HepG2 (cell line): ENCODE measurements at regions not wholly inside any gene's neighbourhood (a gene's known extent, or its start where the extent isn't known, plus 50 kb on each side); places are given as distances from the start of the nearest gene placed in this dataset.

Source experiments
- ATAC-seq: fragments of 200-7000 bp; cut with Tn5 transposase; 3 replicates; pipeline ENCODE4 v1.9.1; 2020; ENCODE audit warnings: mild to moderate bottlenecking, moderate library complexity
- BruUV-seq: library from RNA; stranded (reverse); fragments of 400-500 nt; replicated peaks from 2 replicates; lab custom pipeline; 2021; lab: Mats Ljungman, UMichigan
- CTCF ChIA-PET: fragments of 300-600 bp; formaldehyde crosslinking; extraction: SDS; loops from one replicate; lab custom pipeline; 2021; ENCODE audit warnings: low total read pairs, inconsistent platforms, low intra/inter-chr PET ratio; lab: Yijun Ruan, JAX
- POLR2A ChIA-PET: fragments of 350-600 bp; sonication (Branson Sonifier 250); formaldehyde crosslinking; loops from one replicate; lab custom pipeline; 2020; ENCODE audit warnings: antibody characterized with exemption, inconsistent platforms; lab: Yijun Ruan, JAX
- DNase-seq: peaks from one replicate; pipeline ENCODE4 v3.0.0-alpha.2; 2015; ENCODE audit warnings: low spot score
- FAIRE-seq: peaks from 3 replicates; lab custom pipeline; 2011; peaks lifted over from hg19 to GRCh38; lab: Jason Lieb, UNC
- H2AFZ ChIP-seq: one replicate; pipeline ENCODE4 v1.6.1; 2011; ENCODE audit warnings: low read length, inconsistent platforms
- H3K27ac ChIP-seq: fragments of 300-600 bp; 3 replicates; pipeline ENCODE4 v1.8.0; 2011; ENCODE audit warnings: mixed run types, mild to moderate bottlenecking, mixed read lengths, low read length, inconsistent platforms; ENCODE audit not compliant: insufficient read depth; ENCODE audit errors: extremely low read length
- H3K27me3 ChIP-seq, 2 experiments: fragments of 200-600 bp in 1 of 2; 2 replicates in 1 of 2; 3 replicates in 1 of 2; pipeline versions ENCODE4 v1.6.0 to v1.8.0; 2011; ENCODE audit warnings: low read length in 2 of 2, mild to moderate bottlenecking in 2 of 2, moderate library complexity in 2 of 2, inconsistent platforms in 1 of 2; ENCODE audit not compliant: insufficient read depth in 2 of 2, control insufficient read depth in 1 of 2
- H3K36me3 ChIP-seq, 2 experiments: fragments of 200-600 bp in 1 of 2; replicated peaks in 1 of 2; 2 replicates in 1 of 2; 3 replicates in 1 of 2; pipeline versions ENCODE4 v1.5.1 to v1.8.0; 2011; ENCODE audit warnings: low read length in 2 of 2, inconsistent platforms in 1 of 2; ENCODE audit not compliant: insufficient read depth in 2 of 2, control insufficient read depth in 1 of 2
- H3K4me1 ChIP-seq: 2 replicates; pipeline ENCODE4 v1.5.1; 2012; ENCODE audit warnings: low read length, inconsistent platforms; ENCODE audit not compliant: insufficient read depth
- H3K4me2 ChIP-seq: 2 replicates; pipeline ENCODE4 v1.6.0; 2011; ENCODE audit warnings: low read depth, low read length, inconsistent platforms
- H3K4me3 ChIP-seq, 3 experiments: fragments of 200-600 bp in 1 of 3; sonication (generic), shearing (Covaris generic) in 1 of 3; replicated peaks in 1 of 3; 2 replicates each; pipeline ENCODE4 v1.5.1; 2011 to 2016; ENCODE audit warnings: low read length in 3 of 3, inconsistent platforms in 2 of 3, low read depth in 2 of 3, mild to moderate bottlenecking in 2 of 3, control low read depth in 1 of 3, mixed read lengths in 1 of 3; ENCODE audit not compliant: insufficient read depth in 1 of 3
- H3K79me2 ChIP-seq: one replicate; pipeline ENCODE4 v1.6.1; 2011; ENCODE audit warnings: low read length, inconsistent platforms; ENCODE audit not compliant: insufficient read depth
- H3K9ac ChIP-seq: 2 replicates; pipeline ENCODE4 v1.6.0; 2011; ENCODE audit warnings: mild to moderate bottlenecking, low read depth, low read length, inconsistent platforms; ENCODE audit not compliant: insufficient read depth
- H3K9me3 ChIP-seq: 2 replicates; pipeline ENCODE4 v1.5.1; 2012; ENCODE audit warnings: mild to moderate bottlenecking, low read length
- H4K20me1 ChIP-seq: 2 replicates; pipeline ENCODE4 v1.6.0; 2011; ENCODE audit warnings: inconsistent platforms, mild to moderate bottlenecking, low read length, moderate library complexity; ENCODE audit not compliant: insufficient read depth
- CHD2 ChIP-seq: IDR thresholded peaks from 2 replicates; pipeline ENCODE4 v1.6.1; 2011; ENCODE audit warnings: low read depth, low read length, improper control_type of control experiment
- EZH2 ChIP-seq: conservative IDR thresholded peaks from 2 replicates; pipeline ENCODE4 v1.6.1; 2012; ENCODE audit warnings: mild to moderate bottlenecking, low read depth, low read length, moderate library complexity
- HINFP ChIP-seq: sonication (generic); formaldehyde crosslinking; IDR thresholded peaks from 2 replicates; pipeline ENCODE4 v1.4.0; 2020; ENCODE audit warnings: low read depth, mild to moderate bottlenecking, missing genetic modification reagents
- NBN ChIP-seq: fragments of 450-650 bp; conservative IDR thresholded peaks from 2 replicates; pipeline ENCODE4 v1.6.1; 2017
- NCOA1 ChIP-seq: sonication (generic); formaldehyde crosslinking; IDR thresholded peaks from 2 replicates; pipeline ENCODE4 v1.9.0; 2021; ENCODE audit warnings: missing genetic modification reagents
- PPARG ChIP-seq: conservative IDR thresholded peaks from 2 replicates; pipeline ENCODE4 v1.6.1; 2016; ENCODE audit warnings: missing biosample characterization, missing genetic modification reagents
- ZNF451 ChIP-seq: sonication (generic); formaldehyde crosslinking; IDR thresholded peaks from 2 replicates; pipeline ENCODE4 v1.5.0; 2020; ENCODE audit warnings: mild to moderate bottlenecking, missing genetic modification reagents
- ZNF530 ChIP-seq: sonication (generic); formaldehyde crosslinking; IDR thresholded peaks from 2 replicates; pipeline ENCODE4 v1.5.0; 2020; ENCODE audit warnings: low read depth, mild to moderate bottlenecking, missing genetic modification reagents
- ZNF615 ChIP-seq: sonication (generic); formaldehyde crosslinking; IDR thresholded peaks from 2 replicates; pipeline ENCODE4 v1.5.0; 2020; ENCODE audit warnings: mild to moderate bottlenecking, missing genetic modification reagents, borderline replicate concordance
- ZNF850 ChIP-seq: sonication (generic); formaldehyde crosslinking; conservative IDR thresholded peaks from 2 replicates; pipeline ENCODE4 v1.9.0; 2021; ENCODE audit warnings: mild to moderate bottlenecking, missing genetic modification reagents
- ZSCAN12 ChIP-seq: sonication (generic); formaldehyde crosslinking; IDR thresholded peaks from 2 replicates; pipeline ENCODE4 v1.9.0; 2021; ENCODE audit warnings: mild to moderate bottlenecking, missing genetic modification reagents
- WGBS: methylation state at CpG from one replicate; pipeline ENCODE4 v1.1.6; 2017; ENCODE audit warnings: low lambda C conversion rate; 5-methylcytosine and 5-hydroxymethylcytosine counted together
- in situ Hi-C: cut with HindIII; loops from 2 replicates; pipeline ENCODE4 v1.10.0; 2017; ENCODE audit warnings: low pct_unique_long_range_greater_than_20kb; ENCODE audit not compliant: extremely low pct_ligation_motif_present
- intact Hi-C: fragments of 100-400 bp; cut with micrococcal nuclease; formaldehyde crosslinking; loops from one replicate; pipeline ENCODE4 v1.10.0; 2022; ENCODE audit not compliant: unreplicated experiment

DNA sequence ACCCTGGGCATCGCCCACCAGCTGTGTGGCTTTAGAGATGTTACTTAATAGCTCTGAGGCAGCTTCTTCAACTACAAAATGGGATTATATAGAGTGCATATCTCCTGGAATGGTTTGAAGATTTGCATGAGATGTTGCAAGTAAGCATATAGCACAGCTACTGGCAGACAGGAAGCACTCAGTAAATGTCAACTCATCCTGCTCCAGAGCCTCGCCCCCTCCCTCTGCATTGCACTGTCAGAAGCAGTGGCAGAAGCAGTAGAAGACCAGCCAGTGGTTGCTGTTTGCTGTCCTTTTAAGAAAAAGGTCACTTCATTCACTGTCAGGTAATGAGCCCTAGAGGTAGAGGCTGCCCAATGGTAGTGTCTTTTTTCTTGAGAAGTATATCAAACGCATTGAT is 180.0 kb upstream of the GHITM start:
- ATAC-seq (no peak), FAIRE-seq (no peak), DNase-seq (no peak)
- TF ChIP-seq ZNF850 (no peak), ZNF615 (no peak), EZH2 (no peak), ZNF530 (no peak), HINFP (CRISPR knock-in tag) (no peak), PPARG (no peak), ZNF451 (CRISPR knock-in tag) (no peak), CHD2 (no peak)
- H3K79me2 ChIP-seq = no peaks in the 10 kb centered on the region
- no peak overlapping the region for H2AFZ ChIP-seq
- in situ Hi-C loops (no loop called here), intact Hi-C loops (no loop called here)
- H3K27ac ChIP-seq = no peak overlapping the region
- no peaks in the 10 kb centered on the region for H3K27me3 ChIP-seq
- H3K9me3 ChIP-seq = no peaks in the 10 kb centered on the region
- H3K4me1 ChIP-seq = no peaks in the 10 kb centered on the region
- H3K4me2 ChIP-seq = no peak overlapping the region
- CTCF ChIA-PET = no interaction called here
- POLR2A ChIA-PET = no interaction called here
- no TSS peak for BruUV-seq
- no peak overlapping the region for H3K9ac ChIP-seq
- no peaks in the 10 kb centered on the region for H3K36me3 ChIP-seq
- WGBS = 19% methylated on average over 3 of the region's 3 CpGs
- H4K20me1 ChIP-seq = no peaks in the 10 kb centered on the region
- no peak overlapping the region for H3K4me3 ChIP-seq

DNA sequence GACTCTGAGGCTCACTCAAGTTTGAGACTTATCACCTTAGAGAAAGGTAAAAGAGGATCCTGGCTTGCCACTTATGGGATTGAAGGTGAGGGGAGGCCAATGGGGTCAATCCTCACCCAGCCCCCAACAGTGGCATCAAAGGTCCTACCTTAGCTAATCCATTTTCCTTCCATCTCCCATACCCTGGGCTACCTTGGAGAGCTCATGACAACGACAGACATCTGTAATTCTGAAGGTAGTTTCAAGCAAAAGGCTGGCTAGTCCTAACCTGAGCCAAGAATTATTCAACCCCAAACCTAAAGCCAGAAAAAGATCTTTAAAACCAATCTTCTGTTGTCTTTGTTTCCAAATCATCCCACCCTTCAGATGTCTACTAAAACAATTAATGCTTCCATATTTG is 179.2 kb upstream of the GHITM start:
- whole genome bisulfite sequencing = 0% methylated on average over 1 of the region's 1 CpG
- no peak overlapping the region for H3K9ac ChIP-seq
- no TSS peak for BruUV-seq
- POLR2A ChIA-PET = no interaction called here
- DNase-seq (no peak), ATAC-seq (no peak), FAIRE-seq (no peak)
- intact Hi-C loops = no loop called here
- no peak overlapping the region for H3K27ac ChIP-seq
- no peaks in the 10 kb centered on the region for H4K20me1 ChIP-seq
- H3K9me3 ChIP-seq = no peaks in the 10 kb centered on the region
- in situ Hi-C loops = no loop called here
- no peak overlapping the region for H3K4me3 ChIP-seq
- H3K79me2 ChIP-seq = no peaks in the 10 kb centered on the region
- TF ChIP-seq ZNF530 = no peak
- TF ChIP-seq NBN = no peak
- no peak for TF ChIP-seq NCOA1 (CRISPR knock-in tag)
- no peak for TF ChIP-seq ZSCAN12
- H3K4me2 ChIP-seq = no peak overlapping the region
- CTCF ChIA-PET = no interaction called here
- H3K27me3 ChIP-seq = no peaks in the 10 kb centered on the region
- no peak overlapping the region for H2AFZ ChIP-seq
- H3K36me3 ChIP-seq = no peaks in the 10 kb centered on the region
- H3K4me1 ChIP-seq = no peaks in the 10 kb centered on the region
